SK-N-DZ (cell line): ENCODE measurements at regions not wholly inside any gene's neighbourhood (a gene's known extent, or its start where the extent isn't known, plus 50 kb on each side); places are given as distances from the start of the nearest gene placed in this dataset.
"Not testable (repeated sequence)": the region's sequence is repeated elsewhere in the genome, so short reads cannot be mapped to it uniquely, and the experiment has no call there.

Experiments
- DNase-seq: peaks from one replicate; pipeline ENCODE4 v3.0.0-alpha.2; 2015; ENCODE audit warnings: low spot score

GRCh38 chr3:148551767-148552260 is 145.9 kb upstream of the AGTR1 start:
- no peak for DNase-seq

GRCh38 chr3:148554367-148554766 is 143.3 kb upstream of the AGTR1 start:
- DNase-seq: no peak

DNA sequence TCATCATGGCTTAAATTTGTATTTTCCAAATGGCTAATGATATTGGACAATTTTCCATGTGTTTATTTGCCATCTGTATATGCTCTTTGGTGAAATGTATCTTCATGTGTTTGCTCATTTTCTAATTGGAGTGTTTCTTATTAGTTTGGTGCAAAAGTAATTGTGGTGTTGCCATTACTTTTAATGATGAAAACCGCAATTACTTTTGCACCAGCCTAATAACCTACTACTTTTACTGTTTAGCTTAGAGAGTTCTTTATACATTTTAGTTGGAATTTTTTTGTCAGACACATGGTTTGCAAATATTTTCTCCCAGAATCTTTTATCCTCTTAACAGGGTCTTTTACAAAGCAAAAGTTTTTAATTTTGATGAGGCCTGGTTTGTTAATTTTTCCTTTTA is 141.0 kb upstream of the AGTR1 start:
- no peak for DNase-seq

DNA sequence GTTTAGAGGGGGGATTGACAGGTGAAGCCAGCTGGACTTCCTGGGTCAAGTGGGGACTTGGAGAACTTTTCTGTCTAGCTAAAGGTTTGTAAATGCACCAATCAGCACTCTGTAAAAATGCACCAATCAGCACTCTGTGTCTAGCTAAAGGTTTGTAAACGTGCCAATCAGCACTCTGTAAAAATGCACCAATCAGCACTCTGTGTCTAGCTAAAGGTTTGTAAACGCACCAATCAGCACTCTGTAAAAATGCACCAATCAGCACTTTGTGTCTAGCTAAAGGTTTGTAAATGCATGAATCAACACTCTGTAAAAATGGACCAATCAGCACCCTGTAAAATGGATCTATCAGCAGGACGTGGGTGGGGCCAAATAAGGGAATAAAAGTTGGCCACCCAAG is 120.1 kb upstream of the AGTR1 start:
- DNase-seq: not testable (repeated sequence)

GRCh38 chr3:148582126-148582525 is 115.6 kb upstream of the AGTR1 start:
- no peak for DNase-seq

DNA sequence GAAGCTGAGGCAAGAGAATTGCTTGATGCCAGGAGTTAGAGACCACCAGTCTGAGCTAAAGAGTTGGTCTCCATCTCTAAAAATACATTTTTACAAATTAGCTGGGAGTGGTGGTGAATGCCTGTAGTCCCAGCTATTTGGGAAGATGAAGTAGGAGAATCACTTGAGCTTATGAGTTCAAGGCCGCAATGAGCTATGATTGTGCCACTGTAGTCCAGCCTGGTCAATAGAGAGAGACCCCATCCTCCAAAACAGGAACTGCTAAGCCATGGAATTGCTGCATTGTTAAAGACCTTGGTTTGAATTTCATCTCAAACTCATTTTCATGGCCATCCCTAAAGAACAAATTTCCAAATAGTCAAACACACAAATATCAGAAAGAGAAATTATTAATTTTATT is 113.9 kb upstream of the AGTR1 start:
- DNase-seq: no peak

DNA sequence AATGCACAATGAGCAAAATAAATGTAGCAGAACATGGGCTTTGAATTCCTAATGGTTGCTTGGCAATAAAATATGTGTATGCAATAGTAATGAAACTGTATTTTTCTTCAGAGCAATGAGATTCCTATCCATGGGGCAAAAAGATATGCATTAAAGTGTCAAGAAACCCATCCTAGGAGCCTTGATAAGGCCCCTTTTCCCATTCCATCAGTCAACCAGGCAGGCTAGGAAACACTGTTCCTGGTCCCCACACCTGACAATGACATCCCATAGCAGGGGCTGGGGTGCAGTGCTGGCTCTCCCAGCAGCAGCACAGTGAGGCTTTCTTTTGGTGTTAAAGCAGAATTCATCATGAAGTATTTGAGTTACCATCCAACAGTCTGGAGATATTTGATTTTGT is 113.3 kb upstream of the AGTR1 start:
- DNase-seq: no peak

DNA sequence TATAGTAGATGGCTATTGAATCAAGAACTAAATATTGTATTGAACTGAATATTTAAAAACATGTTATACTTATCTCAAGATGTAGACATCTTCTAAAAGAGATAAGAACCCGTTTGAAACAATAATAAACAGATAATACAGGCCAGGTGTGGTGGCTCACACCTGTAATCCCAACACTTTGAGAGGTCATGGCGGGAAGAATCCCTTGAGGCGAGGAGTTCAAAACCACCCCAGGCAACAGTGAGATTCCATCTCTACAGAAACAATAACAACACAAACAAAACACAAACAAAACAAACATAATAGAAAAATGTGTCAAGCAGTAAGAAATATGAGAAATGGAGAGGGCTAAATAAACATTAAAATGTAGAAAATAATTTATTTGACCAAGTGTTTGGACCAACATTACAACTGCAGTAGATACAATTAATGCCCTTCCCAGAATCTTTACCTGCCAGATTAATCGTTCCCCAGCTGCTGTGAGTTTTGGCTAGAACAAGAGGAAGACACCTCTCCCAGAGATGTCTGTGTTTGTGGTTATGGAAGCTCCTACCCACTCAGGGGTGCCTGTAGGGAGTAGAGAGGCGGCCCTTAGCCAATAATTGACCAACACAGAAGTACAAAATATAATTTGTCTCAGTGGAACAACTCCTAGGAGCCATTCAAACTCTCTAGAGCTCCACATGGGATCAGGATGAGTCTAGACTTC is 111.9 kb upstream of the AGTR1 start:
- no peak for DNase-seq

DNA sequence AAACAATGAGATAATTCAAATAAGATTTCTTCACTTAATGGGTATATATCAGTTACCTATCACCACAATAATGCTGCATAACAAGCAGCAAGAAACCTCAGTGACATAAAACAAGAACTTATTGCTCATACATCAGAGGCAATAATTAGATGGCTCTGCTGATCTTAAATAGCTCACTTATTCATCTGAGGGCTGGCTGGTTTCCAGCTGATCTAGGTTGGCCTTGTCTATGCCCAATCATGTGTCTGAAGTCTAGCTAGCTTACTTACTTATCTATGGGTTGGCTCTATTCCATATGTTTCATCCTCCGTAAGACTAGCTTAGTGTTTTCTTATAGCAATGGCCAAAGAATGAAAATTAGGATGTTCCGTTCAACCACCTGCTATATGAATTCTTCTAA is 109.4 kb upstream of the AGTR1 start:
- no peak for DNase-seq

GRCh38 chr3:148591525-148591924 is 106.2 kb upstream of the AGTR1 start:
- DNase-seq: no peak

DNA sequence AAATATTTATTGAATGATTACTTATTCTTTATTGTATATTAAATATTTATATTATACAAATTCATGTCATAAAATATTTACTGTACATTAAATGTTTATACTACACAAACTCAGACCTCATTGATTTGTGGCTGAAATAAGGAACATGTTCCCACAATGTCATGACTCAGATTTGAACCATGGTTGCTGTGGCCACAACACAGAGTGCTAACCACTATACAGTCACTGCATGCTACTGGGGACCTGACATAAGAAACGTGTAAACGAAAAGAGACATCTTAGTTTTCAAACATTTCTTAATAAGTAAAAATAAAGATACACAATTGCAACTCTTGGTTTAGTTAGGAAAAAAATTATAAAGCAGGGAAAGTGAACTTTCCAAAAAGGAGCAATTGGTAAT is 99.1 kb upstream of the AGTR1 start:
- no peak for DNase-seq

DNA sequence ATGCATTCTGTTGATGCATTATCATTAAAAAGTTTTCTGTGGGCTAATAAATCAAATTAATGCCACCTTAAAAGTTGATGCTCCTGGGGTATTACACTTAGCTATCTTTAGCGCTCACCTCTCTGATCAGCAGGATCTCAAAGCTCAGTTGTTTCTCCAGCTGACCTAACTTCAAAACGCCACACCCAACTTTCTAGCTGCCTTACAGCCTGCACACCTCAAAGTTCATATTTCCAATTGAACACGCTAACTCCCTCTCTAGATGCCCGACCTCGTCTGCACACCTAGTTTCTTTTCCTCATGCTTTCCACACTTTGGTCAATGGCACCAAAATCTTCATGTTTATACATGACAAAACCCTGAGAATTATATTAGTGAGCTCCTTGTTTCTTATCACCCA is 98.2 kb upstream of the AGTR1 start:
- DNase-seq: no peak

DNA sequence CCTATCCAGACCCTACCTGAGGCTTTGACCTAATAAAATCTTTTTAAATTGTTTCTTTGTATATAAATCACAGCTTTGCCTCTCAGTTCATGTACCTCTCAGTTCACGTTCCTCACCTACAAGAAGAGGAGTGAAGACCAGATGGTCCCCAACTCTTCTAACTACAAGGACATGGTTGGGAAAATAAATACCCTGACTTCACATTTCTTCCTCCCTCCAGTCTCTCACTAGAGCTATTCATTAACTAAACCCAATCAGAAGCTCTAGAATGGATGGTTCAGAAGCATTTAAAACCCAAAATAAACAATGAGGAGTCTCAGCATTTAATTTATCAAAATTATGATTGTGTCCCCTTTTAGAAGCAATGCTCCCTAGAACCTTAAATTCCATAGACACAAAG is 97.3 kb upstream of the AGTR1 start:
- DNase-seq: no peak

- DNase-seq: no peak
Measured at GRCh38 chr3:148600902-148601765, 96.6 kb upstream of the AGTR1 start.

GRCh38 chr3:148601766-148602685 is 95.7 kb upstream of the AGTR1 start:
- DNase-seq: no peak

GRCh38 chr3:148604270-148605085 is 93.2 kb upstream of the AGTR1 start:
- no peak for DNase-seq

DNA sequence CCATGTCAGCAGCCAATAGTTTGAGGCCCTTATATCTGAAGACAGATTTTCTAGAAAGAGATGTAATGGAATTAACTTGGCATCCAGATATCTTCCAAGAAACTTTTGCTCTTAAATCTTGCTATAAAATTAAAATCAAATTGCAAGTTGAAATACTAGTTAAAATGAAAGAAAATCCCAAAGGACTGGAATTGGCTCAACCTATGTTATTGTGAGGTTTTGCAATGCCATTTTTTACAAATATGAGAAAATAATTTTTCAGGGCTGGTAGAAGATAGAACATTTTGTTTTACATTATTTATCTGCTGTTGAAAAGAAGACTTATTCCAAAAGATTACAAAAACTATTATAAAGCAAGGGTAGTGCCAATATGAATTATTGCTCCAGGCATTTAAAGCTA is 92.2 kb upstream of the AGTR1 start:
- no peak for DNase-seq

DNA sequence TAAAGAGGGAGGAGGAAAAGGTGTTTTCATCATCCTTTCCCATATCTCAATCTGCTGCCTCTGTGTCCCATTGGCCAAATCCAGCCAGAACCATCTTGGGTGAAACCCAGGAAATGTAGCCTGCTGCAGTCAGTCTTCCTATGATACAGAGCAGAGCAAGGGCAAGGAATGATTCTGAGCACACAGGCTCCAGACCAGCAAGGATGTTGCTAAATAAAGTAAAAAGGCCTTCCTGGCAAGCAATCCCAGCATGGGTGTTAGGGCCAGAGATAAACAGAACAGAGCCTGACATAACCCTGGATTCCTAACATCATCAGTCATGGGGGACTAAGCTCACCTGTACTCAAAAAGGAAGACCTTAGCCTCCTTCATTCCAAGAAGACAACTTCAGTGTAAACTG is 90.7 kb upstream of the AGTR1 start:
- DNase-seq: no peak

GRCh38 chr3:148607491-148607890 is 90.2 kb upstream of the AGTR1 start:
- no peak for DNase-seq

- no peak for DNase-seq
Measured at GRCh38 chr3:148612278-148612677, 85.4 kb upstream of the AGTR1 start.

DNA sequence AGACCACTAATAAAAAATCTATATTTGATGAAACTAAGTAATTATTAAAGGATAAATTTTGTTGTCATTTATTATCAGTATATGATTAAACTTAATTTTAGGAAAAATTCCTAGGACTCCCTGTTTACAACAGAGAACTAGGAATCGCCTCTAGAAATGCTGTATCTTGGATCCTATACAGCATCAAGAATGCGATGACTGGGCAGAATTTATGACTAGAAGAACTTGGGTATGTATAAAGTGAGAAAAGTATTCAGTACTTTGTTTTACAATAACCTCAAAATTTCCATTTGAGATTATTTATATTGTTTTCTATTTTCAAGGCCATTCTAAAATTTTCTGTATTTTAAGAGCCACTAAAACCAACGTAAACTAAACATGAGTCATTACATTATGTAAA is 82.3 kb upstream of the AGTR1 start:
- no peak for DNase-seq
